H9 (cell line): ENCODE measurements at regions not wholly inside any gene's neighbourhood (a gene's known extent, or its start where the extent isn't known, plus 50 kb on each side); places are given as distances from the start of the nearest gene placed in this dataset.

Experiments used
- DNase-seq: peaks from one replicate; pipeline ENCODE4 v3.0.0-alpha.2; 2017
- H2AFZ ChIP-seq: one replicate; pipeline ENCODE4 v1.6.1; 2013; ENCODE audit warnings: mild to moderate bottlenecking, low read length, control low read depth, moderate library complexity
- H2AK5ac ChIP-seq: 2 replicates; pipeline ENCODE4 v1.6.1; 2013; ENCODE audit warnings: low read length, control low read depth, mixed read lengths; ENCODE audit not compliant: insufficient read length
- H2BK120ac ChIP-seq: one replicate; pipeline ENCODE4 v1.6.1; 2013; ENCODE audit warnings: low read depth, mild to moderate bottlenecking, low read length, control low read depth, inconsistent platforms; ENCODE audit not compliant: poor library complexity, severe bottlenecking
- H2BK12ac ChIP-seq: 2 replicates; pipeline ENCODE4 v1.6.1; 2013; ENCODE audit warnings: low read length, control low read depth, mixed read lengths, low read depth; ENCODE audit not compliant: insufficient read length
- H2BK15ac ChIP-seq: 2 replicates; pipeline ENCODE4 v1.6.1; 2013; ENCODE audit warnings: low read depth, low read length, control low read depth
- H2BK20ac ChIP-seq: one replicate; pipeline ENCODE4 v1.6.1; 2013; ENCODE audit warnings: low read depth, mild to moderate bottlenecking, low read length, control low read depth, inconsistent platforms; ENCODE audit not compliant: poor library complexity, severe bottlenecking
- H2BK5ac ChIP-seq: 2 replicates; pipeline ENCODE4 v1.6.1; 2013; ENCODE audit warnings: low read length, control low read depth, mixed read lengths; ENCODE audit not compliant: insufficient read length
- H3K14ac ChIP-seq: 2 replicates; pipeline ENCODE4 v1.6.1; 2013; ENCODE audit warnings: low read length, control low read depth; ENCODE audit not compliant: insufficient read depth
- H3K18ac ChIP-seq: 2 replicates; pipeline ENCODE4 v1.6.1; 2013; ENCODE audit warnings: low read depth, mild to moderate bottlenecking, mixed read lengths, low read length, control low read depth; ENCODE audit not compliant: insufficient read length
- H3K23ac ChIP-seq: 2 replicates; pipeline ENCODE4 v1.6.1; 2013; ENCODE audit warnings: low read length, control low read depth, mixed read lengths, low read depth; ENCODE audit not compliant: insufficient read length
- H3K23me2 ChIP-seq: 2 replicates; pipeline ENCODE4 v1.6.1; 2013; ENCODE audit warnings: low read depth, mild to moderate bottlenecking, mixed read lengths, low read length, control low read depth; ENCODE audit not compliant: insufficient read length, poor library complexity, severe bottlenecking
- H3K27ac ChIP-seq: 2 replicates; pipeline ENCODE4 v1.5.1; 2013; ENCODE audit warnings: low read length, control low read depth, mixed read lengths, low read depth; ENCODE audit not compliant: insufficient read length
- H3K27me3 ChIP-seq: 2 replicates; pipeline ENCODE4 v1.6.1; 2013; ENCODE audit warnings: low read length, control low read depth, inconsistent platforms; ENCODE audit not compliant: insufficient read depth
- H3K4ac ChIP-seq: 2 replicates; pipeline ENCODE4 v1.6.1; 2013; ENCODE audit warnings: low read depth, mild to moderate bottlenecking, control low read depth, inconsistent platforms, low read length, moderate library complexity
- H3K4me1 ChIP-seq: 2 replicates; pipeline ENCODE4 v1.6.1; 2013; ENCODE audit warnings: low read length, control low read depth, inconsistent platforms; ENCODE audit not compliant: insufficient read depth
- H3K4me2 ChIP-seq: 2 replicates; pipeline ENCODE4 v1.6.1; 2013; ENCODE audit warnings: low read length, control low read depth, mixed read lengths; ENCODE audit not compliant: insufficient read length, insufficient read depth
- H3K56ac ChIP-seq: 2 replicates; pipeline ENCODE4 v1.6.1; 2013; ENCODE audit warnings: low read depth, mild to moderate bottlenecking, mixed read lengths, low read length, control low read depth; ENCODE audit not compliant: insufficient read length
- H3K79me1 ChIP-seq: 2 replicates; pipeline ENCODE4 v1.6.1; 2013; ENCODE audit warnings: low read depth, mild to moderate bottlenecking, moderate library complexity, low read length, control low read depth, inconsistent platforms; ENCODE audit not compliant: insufficient read depth, poor library complexity, severe bottlenecking
- H3K79me2 ChIP-seq: 2 replicates; pipeline ENCODE4 v1.6.1; 2013; ENCODE audit warnings: low read length, control low read depth, inconsistent platforms; ENCODE audit not compliant: insufficient read depth
- H3K9ac ChIP-seq: 2 replicates; pipeline ENCODE4 v1.6.1; 2013; ENCODE audit warnings: low read length, control low read depth, mixed read lengths; ENCODE audit not compliant: insufficient read length; ENCODE audit errors: extremely low read depth
- H3K9me3 ChIP-seq: one replicate; pipeline ENCODE4 v1.6.1; 2013; ENCODE audit warnings: low read depth, low read length, inconsistent platforms; ENCODE audit not compliant: control insufficient read depth
- H3T11ph ChIP-seq: one replicate; pipeline ENCODE4 v1.6.1; 2013; ENCODE audit warnings: mild to moderate bottlenecking, low read length, control low read depth, inconsistent platforms
- H4K20me1 ChIP-seq: one replicate; pipeline ENCODE4 v1.6.1; 2013; ENCODE audit not compliant: control insufficient read depth, insufficient read length, insufficient read depth
- H4K5ac ChIP-seq: 2 replicates; pipeline ENCODE4 v1.6.1; 2013; ENCODE audit warnings: low read depth, mild to moderate bottlenecking, mixed read lengths, low read length, control low read depth; ENCODE audit not compliant: insufficient read length
- H4K8ac ChIP-seq: replicated peaks from 2 replicates; pipeline ENCODE4 v1.6.1; 2013; ENCODE audit warnings: low read length, control low read depth, mixed read lengths, low read depth; ENCODE audit not compliant: insufficient read length
- H4K91ac ChIP-seq: 2 replicates; pipeline ENCODE4 v1.6.1; 2013; ENCODE audit warnings: low read depth, mild to moderate bottlenecking, moderate library complexity, mixed read lengths, low read length, control low read depth; ENCODE audit not compliant: insufficient read length
- H3K27ac Mint-ChIP-seq, 3 experiments: 2 replicates in 2 of 3; 3 replicates in 1 of 3; pipeline ENCODE4 v1.8.0; 2020 to 2021; ENCODE audit warnings: mixed read lengths in 3 of 3, mild to moderate bottlenecking in 1 of 3, moderate library complexity in 1 of 3
- H3K27me3 Mint-ChIP-seq: 2 replicates; pipeline ENCODE4 v1.8.0; 2021; ENCODE audit warnings: low read depth, mild to moderate bottlenecking, moderate library complexity, mixed read lengths
- H3K36me3 Mint-ChIP-seq, 3 experiments: 2 replicates in 2 of 3; 3 replicates in 1 of 3; pipeline ENCODE4 v1.8.0; 2020 to 2021; ENCODE audit warnings: low read depth in 3 of 3, mixed read lengths in 3 of 3; ENCODE audit not compliant: insufficient read depth in 1 of 3
- H3K4me1 Mint-ChIP-seq, 2 experiments: 2 replicates each; pipeline ENCODE4 v1.8.0; 2020; ENCODE audit warnings: mixed read lengths in 2 of 2
- H3K4me3 Mint-ChIP-seq, 2 experiments: 2 replicates in 1 of 2; 3 replicates in 1 of 2; pipeline ENCODE4 v1.8.0; 2020 to 2021; ENCODE audit warnings: mild to moderate bottlenecking in 2 of 2, mixed read lengths in 2 of 2, moderate library complexity in 1 of 2
- H3K9me3 Mint-ChIP-seq, 2 experiments: 2 replicates in 1 of 2; 3 replicates in 1 of 2; pipeline ENCODE4 v1.8.0; 2020; ENCODE audit warnings: mild to moderate bottlenecking in 2 of 2, mixed read lengths in 2 of 2, moderate library complexity in 1 of 2
- CTCF ChIP-seq: fragments of 200-600 bp; sonication (generic); conservative IDR thresholded peaks from 3 replicates; pipeline ENCODE4 v1.8.0; 2021; ENCODE audit warnings: antibody characterized with exemption, mild to moderate bottlenecking
- WGBS: extraction: QIAGEN DNeasy Blood & Tissue Kit; methylation state at CpG from one replicate; pipeline ENCODE4 v1.1.7; 2013; ENCODE audit warnings: missing lambda C conversion rate, low lambda C conversion rate, mixed read lengths; ENCODE audit not compliant: insufficient read length; ENCODE audit errors: extremely low coverage; 5-methylcytosine and 5-hydroxymethylcytosine counted together

DNA sequence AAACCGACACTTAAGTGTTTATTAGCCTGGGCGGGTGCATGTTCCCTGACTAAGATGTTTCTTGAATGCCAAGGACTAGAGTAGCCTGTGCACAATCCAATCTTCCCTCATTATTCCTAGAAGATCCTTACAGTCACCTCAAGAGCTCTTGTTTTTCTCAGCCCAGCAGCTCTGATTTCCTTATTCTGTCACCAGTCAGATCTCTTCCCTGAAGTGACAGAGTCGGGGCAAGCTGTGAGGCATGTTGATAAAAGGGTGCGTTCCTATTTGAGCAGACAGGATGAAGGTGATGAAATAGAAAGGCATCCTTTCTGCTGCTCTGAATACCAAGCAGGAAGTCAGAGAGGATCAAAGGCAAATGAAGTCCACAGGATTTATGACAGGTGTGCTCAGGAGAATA lies 125.6 kb upstream of the MCTP2 start:
- no peak for DNase-seq

More for the DNA sequence above, 125.6 kb upstream of the MCTP2 start:
- Histone ChIP-seq H3K4me2 (no peak overlapping the region), H3K56ac (no peak overlapping the region), H3K27ac (no peak overlapping the region), H3K23ac (no peak overlapping the region), H4K20me1 (no peaks in the 10 kb centered on the region), H2BK120ac (no peak overlapping the region), H3K23me2 (no peaks in the 10 kb centered on the region), H3K4me1 (no peaks in the 10 kb centered on the region; the same call in 1 of the 2 replicates), H2BK20ac (no peak overlapping the region), H2BK12ac (no peak overlapping the region), H4K8ac (no peak overlapping the region), H2AK5ac (no peak overlapping the region), H3K79me1 (no peaks in the 10 kb centered on the region), H3K4ac (no peak overlapping the region), H3K9ac (no peak overlapping the region), H4K91ac (no peak overlapping the region), H3T11ph (no peak overlapping the region), H2AFZ (no peak overlapping the region), H2BK15ac (no peak overlapping the region), H3K9me3 (no peaks in the 10 kb centered on the region), H4K5ac (no peak overlapping the region), H3K27me3 (no peaks in the 10 kb centered on the region), H3K14ac (no peak overlapping the region), H3K79me2 (no peaks in the 10 kb centered on the region), H3K18ac (no peak overlapping the region), H2BK5ac (no peak overlapping the region)
- Mint-ChIP-seq H3K27ac (no peak overlapping the region), H3K36me3 (peaks cover 0 to 8% (median 8%) of the 10 kb centered on the region in 3 experiments; a peak in 2 of 7 replicates), H3K27me3 (no peaks in the 10 kb centered on the region), H3K4me1 (peaks cover 8 to 24% of the 10 kb centered on the region in 2 experiments), H3K9me3 (peaks cover 7 to 11% of the 10 kb centered on the region in 2 experiments; a peak in 4 of 5 replicates), H3K4me3 (no peak overlapping the region)
- WGBS: no CpG with 5 or more reads among the region's 4 CpGs
- TF ChIP-seq CTCF: no peak
